ENCODE measurements at regions not wholly inside any gene's neighbourhood (a gene's known extent, or its start where the extent isn't known, plus 50 kb on each side); places are given as distances from the start of the nearest gene placed in this dataset.

DNA sequence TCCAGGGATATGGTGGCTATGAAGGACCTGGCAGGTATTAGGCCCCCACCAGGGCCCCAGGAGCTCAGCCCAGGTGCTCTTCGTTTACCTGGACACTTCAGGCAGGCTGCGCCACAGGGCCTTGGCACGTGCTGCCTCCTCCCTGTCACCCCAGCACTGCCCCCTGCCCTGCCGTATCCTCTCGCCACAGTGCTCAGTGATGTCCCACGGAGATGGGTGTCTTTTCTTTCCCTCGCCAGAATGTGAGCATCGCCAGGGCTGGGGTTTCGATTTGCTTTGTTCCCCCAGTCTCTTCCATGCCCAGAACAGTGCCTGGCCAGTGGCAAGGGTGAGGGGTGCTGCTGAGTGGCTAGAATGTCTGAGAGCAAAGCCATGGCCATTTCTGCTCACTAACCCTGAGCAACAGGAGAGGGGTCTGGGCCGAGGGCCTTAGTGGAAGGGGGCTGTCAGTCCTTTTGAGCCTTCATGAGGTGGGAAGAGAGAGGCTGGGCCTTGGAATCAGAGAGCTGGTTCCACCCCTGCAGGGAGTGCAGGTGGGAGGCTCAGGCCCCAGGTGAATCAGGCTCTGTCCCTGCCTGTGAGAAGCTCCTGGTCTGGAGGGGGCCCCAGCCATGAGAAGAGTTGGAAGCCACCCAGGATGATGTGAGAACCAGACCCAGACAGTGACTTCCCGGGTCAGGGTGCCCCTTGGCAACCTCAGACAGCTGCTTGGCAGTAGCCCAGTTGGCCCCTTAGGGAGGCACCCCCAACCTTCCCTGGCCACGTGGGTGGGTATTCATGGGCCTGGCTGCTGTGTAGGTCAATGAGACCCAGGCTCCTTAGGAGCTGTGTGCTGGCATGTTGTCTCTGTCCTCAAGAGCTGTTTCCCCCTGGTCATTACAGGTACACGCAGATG is 129.9 kb upstream of the HS6ST1 start:
- H3K4me3 ChIP-seq (ENCODE audit: low read depth, low read length) = no peak overlapping the region

GRCh38 chr2:128449226-128450061 is 130.8 kb upstream of the HS6ST1 start:
- H3K4me3 ChIP-seq (ENCODE audit: low read depth, low read length) = no peak overlapping the region

DNA sequence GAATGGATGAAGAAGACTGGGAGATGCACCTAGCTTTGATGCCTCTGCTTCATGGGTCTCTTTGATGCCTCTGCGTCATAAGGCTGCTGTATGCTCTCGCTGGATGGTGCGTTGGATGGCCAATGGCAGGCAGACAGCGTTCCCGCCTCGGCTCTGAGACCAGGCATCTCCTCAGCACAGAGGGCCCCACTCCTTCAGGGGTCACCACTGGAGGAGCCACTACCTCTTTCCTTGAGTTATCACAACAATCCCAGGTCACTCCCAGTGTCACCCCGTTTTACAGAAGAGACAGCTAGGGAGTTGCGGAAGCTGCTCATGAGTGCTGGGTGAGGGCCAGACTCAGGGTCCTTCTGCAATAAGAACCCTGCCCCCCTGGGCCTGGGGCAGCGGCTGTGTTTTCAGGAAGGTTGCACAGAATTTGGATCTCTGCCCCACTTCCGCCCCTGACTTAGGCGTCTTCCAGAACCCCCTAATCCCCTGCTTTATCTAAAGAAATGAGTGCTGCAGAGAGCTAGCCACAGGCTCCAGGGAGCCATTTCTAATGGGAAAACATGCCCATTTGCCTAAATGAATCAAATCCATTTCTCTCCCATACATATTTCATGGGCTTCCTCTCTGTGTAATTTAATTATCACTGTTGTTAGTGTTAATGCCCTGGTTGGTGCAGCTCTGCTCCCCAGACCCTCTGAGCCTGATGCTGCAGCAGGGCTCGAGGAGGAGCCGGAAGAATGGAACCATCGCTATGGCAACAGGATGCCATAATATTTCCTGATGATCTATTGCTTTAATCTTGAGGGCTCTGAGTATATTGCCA is 131.8 kb upstream of the HS6ST1 start:
- H3K4me3 ChIP-seq (ENCODE audit: low read depth, low read length) = no peak overlapping the region

- no peak overlapping the region for H3K4me3 ChIP-seq (ENCODE audit: low read depth, low read length)
Measured at GRCh38 chr2:128451084-128452023, 132.7 kb upstream of the HS6ST1 start.

DNA sequence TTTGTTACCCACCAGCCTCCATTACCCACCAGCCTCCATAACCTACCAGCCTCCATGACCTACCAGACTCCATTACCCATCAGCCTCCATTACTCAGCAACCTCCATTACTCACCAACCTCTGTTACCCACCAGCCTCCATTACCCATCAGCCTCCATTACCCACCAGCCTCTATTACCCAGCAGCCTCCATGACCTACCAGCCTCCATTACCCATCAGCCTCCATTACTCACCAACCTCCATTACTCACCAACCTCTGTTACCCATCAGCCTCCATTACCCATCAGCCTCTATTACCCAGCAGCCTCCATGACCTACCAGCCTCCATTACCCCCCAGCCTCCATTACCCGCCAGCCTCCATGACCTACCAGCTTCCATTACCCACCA is 133.3 kb upstream of the HS6ST1 start:
- H3K4me3 ChIP-seq (ENCODE audit: low read depth, low read length) = no peak overlapping the region

GRCh38 chr2:128452536-128453530 is 134.2 kb upstream of the HS6ST1 start:
- no peak overlapping the region for H3K4me3 ChIP-seq (ENCODE audit: low read depth, low read length)

GRCh38 chr2:128454980-128455720 is 136.5 kb upstream of the HS6ST1 start:
- H3K4me3 ChIP-seq (ENCODE audit: low read depth, low read length) = no peak overlapping the region

DNA sequence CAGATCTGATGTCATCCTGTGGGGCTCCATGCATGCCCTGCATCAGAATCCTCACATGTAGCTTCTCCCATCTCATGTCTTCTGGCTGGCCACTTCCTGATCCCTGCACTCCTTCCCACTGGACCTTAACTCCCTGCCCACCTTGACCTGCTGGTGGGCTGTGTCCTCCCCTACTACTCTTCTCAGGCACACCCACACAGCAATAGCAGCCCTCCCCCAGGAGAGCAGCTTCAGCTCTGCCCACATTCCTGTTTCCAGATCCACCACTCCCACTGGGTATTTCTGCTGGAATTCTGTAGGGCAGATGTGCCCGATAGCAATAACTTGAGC is 137.0 kb upstream of the HS6ST1 start:
- no peak overlapping the region for H3K4me3 ChIP-seq (ENCODE audit: low read depth, low read length)

DNA sequence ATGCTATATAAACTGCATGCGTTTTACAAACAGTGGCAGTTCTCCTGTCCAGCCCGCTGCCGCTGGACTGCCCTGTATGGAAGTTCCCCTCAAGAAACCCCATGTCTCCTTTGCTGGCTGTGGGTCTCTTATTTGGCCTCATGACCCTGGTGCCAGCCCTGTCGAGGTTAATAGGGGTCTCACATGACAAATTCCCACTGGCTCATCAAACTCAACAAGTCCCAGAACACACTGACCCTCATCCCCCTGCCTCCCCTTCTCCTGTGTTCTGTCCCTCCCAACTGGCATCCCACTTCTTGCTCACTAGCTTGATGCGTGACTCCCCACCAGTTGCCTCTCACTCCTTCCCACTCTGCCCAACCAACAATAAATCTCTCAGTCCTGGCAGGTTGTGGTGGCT is 137.6 kb upstream of the HS6ST1 start:
- no peak overlapping the region for H3K4me3 ChIP-seq (ENCODE audit: low read depth, low read length)

GRCh38 chr2:128457006-128457604 is 138.4 kb upstream of the HS6ST1 start:
- H3K4me3 ChIP-seq (ENCODE audit: low read depth, low read length) = no peak overlapping the region

DNA sequence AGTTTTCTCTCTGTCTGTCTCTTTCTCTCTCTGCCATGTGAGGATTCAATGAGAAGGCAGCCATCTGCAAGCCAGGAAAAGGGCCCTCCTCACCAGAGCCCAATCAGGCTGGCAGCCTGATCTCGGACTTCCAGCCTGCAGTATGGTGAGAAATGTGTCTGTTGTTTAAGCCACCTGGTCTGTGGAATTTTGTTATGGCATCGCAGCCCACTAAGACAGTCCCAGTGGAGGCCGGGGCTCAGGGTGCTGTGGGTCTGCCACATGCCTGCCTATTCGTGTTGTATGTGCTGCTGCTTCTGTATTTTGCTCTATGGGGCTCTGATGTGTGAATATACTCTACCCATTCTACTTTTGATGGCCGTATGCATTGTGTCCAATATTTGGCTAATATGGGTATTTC is 139.0 kb upstream of the HS6ST1 start:
- no peak overlapping the region for H3K4me3 ChIP-seq (ENCODE audit: low read depth, low read length)

GRCh38 chr2:128458505-128458904 is 139.8 kb upstream of the HS6ST1 start:
- H3K4me3 ChIP-seq (ENCODE audit: low read depth, low read length) = no peak overlapping the region

GRCh38 chr2:128464456-128464855 is 145.8 kb upstream of the HS6ST1 start:
- no peak overlapping the region for H3K4me3 ChIP-seq (ENCODE audit: low read depth, low read length)

DNA sequence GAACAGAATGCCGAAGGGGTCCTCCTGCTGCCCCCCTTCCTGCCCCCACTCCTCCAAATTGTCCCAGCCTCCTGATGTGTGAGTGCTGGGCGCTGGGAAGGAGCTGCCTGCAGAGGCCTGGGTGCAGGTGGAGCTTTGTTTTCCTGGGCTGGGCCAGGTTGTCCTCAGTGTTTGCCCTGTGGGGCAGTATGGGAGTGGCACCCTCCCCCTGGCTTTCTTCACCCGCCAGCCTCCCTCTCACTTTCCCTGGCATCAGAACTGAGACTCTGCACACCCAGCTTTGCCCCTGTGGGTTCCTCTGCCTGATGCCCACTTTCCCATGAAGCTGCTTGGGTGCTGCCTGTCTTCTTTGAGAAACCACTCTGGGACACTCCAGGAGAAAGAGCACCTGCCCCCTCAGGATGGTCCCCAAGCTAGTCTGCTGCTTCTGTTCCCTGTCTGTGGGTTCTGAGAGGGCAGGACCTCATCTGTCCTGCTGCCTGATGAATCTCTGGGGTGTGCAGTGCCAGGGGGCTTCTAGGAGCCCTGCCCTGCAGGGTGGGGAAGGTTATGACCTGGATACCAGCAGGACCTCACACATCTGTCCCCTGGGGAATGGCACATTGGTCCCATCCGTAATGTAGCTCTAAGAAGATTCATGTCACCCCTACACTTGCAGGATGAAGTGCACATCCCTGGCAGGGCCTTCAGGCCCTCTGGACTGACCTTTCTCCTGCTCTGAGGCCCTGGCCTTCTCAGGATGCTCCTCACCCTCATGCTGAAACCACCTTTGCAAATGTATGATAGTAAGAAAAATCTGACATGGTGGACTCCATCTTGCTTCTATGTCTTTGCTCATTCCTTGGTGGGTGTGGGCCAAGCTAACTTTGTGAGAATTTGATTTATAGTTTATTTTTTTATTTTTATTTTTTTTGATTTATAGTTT is 146.8 kb upstream of the HS6ST1 start:
- no peak overlapping the region for H3K4me3 ChIP-seq (ENCODE audit: low read depth, low read length)

DNA sequence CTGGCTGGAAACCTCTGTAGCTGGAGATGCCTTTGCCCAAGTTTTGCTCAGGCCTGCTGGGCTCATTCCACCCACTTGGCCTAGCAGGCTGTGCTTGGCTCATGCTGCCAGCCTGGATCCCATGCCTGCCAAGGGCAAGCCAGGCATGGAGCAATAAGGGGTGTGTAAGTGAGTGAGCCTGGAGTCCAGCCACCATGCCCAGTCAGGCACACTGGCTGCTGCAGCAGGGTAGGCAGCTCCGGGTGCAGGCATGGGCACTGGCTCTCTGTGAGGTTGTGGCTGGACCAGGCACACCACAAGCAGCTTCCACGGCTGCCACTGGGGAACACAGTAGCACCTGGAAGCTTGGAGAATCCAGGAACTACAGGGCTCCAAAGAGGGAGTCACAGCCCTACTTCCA is 147.7 kb upstream of the HS6ST1 start:
- H3K4me3 ChIP-seq (ENCODE audit: low read depth, low read length) = no peak overlapping the region

DNA sequence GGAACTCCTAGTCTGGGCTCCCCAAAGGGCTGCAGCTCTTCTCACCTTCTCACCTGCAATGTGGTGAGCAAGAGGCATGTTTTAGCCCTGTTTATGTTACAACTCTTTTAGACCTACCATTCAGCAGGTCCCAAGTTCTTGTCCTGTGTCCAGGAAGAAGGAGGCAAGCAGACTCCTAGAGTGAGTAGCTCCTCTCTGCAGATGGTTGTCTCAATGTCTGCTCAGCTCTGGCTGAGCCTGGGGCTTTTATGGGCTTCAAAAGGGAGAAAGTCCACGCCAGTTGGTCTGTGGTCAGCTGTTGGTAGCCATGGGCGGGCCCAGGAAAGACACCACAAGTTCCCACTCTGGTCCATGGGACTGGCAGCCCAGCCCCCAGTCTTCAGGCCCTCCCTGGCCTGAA is 148.1 kb upstream of the HS6ST1 start:
- no peak overlapping the region for H3K4me3 ChIP-seq (ENCODE audit: low read depth, low read length)

All from iPS-11a (cell line).